ENCODE measurements at regions not wholly inside any gene's neighbourhood (a gene's known extent, or its start where the extent isn't known, plus 50 kb on each side); places are given as distances from the start of the nearest gene placed in this dataset.
"Not testable (repeated sequence)": the region's sequence is repeated elsewhere in the genome, so short reads cannot be mapped to it uniquely, and the experiment has no call there.

DNA sequence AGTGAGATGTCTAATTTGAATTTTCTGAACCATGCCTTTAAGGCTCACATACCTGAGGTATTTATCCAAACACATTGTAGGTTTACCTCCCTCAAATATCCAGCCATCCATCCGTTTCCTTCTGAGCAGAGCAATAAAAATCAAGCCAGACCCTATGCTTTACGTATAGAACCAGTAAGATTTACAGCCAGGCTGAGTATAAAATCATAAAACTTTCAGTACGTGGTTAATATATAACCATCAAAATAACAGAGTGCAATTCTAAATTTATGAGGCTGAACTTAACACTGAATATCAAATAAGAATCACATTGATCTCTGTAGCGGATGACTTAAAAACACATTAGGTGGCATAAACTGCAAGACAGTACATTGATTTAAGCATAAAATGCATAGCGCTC is 877.9 kb upstream of the WWC1 start:
- DNase-seq: no peak

- DNase-seq: no peak
These were observed 876.8 kb upstream of the WWC1 start for GRCh38 chr5:167414611-167415010.

DNA sequence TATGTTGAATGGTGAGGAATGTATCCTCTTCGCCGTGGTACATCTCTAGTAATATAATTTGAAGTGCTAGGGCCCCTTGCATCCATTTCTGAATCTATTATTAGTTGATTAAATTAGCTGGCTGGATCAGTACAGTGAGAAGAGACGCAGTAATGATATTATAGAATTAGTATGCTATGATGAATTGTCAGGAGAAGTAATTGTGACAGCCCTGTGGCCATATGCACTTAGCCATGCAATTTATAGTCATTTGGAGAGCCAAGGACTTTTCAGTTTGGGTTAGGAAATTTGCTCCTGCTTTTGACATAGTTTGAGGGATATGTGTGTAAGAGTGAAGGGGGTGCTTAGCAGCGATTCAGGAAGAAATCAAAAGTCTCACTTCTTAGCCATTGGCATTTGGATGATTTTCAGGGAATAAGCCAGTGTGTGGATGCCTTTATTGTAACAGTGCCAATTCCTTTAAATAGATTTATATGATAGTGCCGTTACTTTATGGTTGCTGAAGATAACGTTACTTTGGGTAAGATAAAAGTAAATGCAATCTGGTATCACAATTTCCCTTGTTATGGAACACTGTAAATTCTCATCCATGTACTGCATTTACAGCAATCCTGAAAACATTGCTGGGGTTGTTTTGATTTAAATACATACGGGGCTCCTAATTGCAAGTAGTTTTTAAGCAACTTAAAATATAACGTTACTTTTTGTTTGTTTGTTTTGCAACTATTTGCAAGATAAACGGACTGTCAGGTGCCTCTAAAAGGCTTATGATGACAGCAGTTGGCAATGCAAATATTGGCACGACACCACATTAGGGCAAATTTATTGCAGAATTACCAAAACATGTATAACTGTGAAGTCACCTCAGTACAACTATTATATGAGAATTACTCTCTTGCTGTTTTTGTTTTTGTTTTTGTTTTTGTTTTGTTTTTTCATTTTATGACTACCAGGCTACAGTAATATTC is 875.4 kb upstream of the WWC1 start:
- no peak for DNase-seq

DNA sequence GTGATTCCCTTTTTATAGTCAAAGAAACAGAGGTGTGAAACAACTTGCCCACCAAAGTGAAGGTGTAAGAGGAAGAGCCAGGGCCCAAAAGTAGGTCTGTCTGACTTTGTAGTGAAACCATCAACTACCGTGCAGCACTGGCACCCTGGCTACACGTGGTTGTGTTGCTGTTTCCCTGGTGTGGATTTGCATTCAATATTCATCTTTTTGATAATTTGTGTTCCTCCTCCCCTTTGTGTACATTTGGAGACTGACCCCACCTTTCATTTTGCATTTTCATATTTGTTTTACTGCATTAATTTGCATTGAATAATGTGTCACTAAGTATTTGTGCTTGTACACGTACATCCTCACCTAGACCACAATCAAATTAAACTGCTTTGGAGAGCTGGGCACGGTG is 873.8 kb upstream of the WWC1 start:
- DNase-seq: no peak

GRCh38 chr5:167425161-167425560 is 866.3 kb upstream of the WWC1 start:
- DNase-seq: no peak

DNA sequence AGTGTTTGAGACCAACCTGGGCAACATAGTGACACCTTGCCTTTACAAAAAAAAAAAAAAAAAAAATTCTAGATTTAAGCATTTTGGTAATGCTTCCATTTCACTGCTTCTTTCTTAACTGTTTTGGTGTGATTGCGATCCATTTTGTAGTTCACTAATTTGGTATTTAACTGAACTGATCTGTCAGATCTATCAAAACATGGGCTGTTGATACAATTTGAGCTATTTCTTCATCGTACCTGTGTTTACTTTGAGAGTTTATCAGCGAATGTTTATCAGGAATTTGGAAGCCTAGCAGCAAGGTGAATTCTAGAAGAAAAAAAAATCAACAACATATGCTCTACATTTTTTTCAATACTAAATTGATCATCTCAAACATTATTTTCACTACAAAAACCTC is 864.9 kb upstream of the WWC1 start:
- no peak for DNase-seq

DNA sequence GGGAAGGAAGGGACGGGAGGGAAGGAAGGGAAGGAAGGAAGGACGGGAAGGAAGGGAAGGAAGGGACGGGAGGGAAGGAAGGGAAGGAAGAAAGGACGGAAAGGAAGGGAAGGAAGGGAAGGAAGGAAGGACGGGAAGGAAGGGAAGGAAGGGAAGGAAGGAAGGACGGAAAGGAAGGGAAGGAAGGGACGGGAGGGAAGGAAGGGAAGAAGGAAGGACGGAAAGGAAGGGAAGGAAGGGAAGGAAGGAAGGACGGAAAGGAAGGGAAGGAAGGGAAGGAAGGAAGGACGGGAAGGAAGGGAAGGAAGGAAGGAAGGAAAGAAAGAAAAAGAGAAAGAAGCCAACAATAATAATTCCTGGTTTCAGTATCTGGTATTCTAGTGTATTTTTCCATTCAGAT is 863.8 kb upstream of the WWC1 start:
- not testable (repeated sequence) for DNase-seq

GRCh38 chr5:167440846-167441245 is 850.6 kb upstream of the WWC1 start:
- DNase-seq: no peak

- no peak for DNase-seq
These were observed 848.5 kb upstream of the WWC1 start for GRCh38 chr5:167442922-167443321.

DNA sequence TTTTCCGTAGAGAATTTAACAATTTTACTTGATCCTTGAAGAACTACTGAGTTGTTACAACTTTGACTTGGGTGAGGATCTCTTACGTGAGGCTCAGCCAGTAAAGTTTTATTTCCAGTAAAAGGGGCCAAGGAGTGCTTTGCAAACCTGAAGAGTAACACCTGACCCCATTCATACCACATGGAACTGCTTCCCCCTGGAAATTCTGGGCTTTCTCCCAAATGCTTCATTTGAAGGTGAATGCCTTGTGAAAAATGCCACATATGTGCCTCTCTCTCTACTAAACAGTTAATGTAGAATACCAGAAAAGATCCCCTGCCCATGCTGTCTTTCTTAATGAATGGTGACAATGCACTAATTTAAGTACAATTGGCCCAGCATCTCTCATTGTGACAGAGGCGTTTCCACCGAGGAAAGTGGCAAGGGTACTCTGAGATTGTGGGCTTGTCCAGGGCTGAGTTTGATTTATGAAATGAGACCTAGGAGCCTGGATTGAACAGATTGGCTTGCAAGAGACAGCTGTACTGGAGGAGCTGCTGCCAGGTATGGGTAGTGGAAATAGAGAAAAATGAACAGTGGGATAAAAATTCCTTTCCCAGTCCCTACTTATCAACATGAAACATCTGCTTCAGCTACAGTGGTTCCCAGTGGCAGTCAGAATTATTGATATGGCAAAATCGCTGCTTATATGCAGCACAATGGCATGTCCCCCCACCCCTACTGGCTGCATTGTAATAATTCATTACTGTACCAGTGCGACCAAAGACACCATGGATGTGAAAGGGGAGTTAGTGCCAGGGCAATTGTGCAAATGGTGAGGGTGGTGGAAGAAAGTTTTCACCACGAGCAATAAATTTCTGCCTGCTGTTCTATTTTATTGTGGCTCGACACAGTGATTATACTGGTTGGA is 843.7 kb upstream of the WWC1 start:
- DNase-seq: no peak

DNA sequence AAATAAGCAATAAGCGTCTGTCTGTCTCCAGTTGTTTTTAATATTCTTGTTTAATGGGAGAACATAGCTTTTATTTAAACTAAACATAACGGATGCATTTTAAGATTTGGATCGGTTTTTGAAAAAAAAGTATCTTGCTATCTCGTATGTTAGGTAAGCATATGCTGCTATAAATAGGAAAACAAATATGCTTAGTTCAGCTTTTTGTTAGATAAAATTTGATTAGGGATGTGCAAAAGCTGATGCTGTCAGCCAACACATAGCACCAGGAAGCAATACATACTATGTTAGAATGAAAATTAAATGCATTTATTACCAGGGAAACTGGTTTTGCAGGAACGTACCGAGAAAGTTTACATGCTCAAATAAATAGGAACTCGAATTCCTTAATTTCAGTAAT is 843.1 kb upstream of the WWC1 start:
- DNase-seq: no peak

GRCh38 chr5:167451076-167451475 is 840.4 kb upstream of the WWC1 start:
- no peak for DNase-seq

GRCh38 chr5:167452136-167452535 is 839.3 kb upstream of the WWC1 start:
- no peak for DNase-seq

GRCh38 chr5:167453246-167454030 is 838.0 kb upstream of the WWC1 start:
- no peak for DNase-seq

DNA sequence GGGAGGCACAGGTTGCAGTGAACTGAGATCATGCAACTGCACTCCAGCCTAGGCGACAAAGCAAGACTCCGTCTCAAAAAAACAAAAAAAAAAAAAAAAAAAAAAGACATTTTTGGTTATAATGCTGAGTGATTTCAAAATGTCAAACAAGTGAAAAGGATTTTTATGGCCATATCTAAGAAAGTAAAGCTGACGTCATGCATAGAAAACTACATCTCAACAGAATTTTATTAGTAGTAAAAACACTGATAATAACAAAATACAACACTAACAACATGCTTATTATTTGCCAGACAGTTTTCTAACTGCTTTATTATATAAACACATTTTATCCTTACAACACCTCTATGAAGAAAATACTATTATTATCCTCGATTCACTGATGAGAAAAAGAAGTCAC is 833.0 kb upstream of the WWC1 start:
- DNase-seq: no peak

GRCh38 chr5:167460449-167461020 is 830.9 kb upstream of the WWC1 start:
- no peak for DNase-seq

DNA sequence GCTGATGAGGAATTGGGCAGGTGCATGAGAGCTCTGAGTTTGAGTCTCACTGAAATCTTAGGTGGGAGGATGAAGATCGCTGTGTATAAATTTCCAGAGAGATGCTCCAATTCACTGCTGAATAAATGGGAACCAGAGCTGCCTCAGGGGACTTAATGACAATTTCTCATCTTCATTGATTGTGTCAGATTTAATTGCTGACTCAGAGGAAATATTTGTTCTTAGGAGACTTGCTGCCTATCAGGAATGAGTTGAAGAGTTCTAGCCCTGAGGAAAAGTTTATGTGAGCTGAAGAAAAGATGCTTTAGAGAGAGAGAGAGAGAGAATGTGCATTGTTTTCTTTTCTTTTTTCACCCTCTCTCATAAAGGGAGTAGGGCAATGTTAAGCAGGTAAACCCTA is 827.5 kb upstream of the WWC1 start:
- DNase-seq: no peak

DNA sequence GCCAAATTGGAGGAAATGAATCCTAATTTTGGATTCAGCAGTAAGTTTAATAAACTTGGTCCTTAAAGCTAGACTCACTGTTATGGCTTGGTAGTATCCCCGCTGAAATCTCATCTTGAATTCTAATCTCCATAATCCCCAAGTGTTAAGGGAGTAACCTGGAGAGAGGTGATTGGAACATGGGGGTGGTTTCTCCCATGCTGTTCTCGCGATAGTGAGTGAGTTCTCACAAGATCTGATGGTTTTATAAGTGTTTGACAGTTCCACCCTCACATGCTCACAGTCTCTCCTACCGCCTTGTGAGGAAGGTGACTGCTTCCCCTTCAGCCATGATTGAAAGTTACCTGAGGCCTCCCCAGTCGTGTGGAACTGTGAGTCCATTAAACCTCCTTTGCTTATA is 824.5 kb upstream of the WWC1 start:
- DNase-seq: no peak

DNA sequence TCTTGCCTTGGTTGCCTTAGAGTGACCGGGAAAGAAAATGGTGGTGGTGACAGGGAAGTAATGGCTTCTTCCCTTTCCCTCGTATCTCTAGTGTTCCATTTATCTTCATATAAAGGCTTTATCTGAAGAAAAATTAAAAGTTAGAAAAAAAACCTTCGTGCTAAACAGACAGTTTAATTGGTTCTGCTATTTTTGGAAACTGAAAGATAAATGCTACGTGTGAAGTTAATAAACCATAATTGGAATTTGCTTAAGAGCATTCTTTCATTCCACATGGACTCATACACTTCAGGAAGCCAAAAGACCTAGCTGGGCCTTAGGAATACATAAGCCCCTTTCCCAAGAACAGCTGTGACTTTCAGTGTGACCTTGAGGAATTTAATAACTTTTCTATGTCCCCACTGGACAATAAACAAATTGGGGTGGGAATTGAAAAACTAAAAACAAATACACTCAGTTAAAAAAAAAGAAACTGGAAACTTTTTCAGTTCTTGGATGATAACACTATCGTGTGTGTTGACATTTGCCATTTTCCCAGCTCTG is 818.8 kb upstream of the WWC1 start:
- no peak for DNase-seq

DNA sequence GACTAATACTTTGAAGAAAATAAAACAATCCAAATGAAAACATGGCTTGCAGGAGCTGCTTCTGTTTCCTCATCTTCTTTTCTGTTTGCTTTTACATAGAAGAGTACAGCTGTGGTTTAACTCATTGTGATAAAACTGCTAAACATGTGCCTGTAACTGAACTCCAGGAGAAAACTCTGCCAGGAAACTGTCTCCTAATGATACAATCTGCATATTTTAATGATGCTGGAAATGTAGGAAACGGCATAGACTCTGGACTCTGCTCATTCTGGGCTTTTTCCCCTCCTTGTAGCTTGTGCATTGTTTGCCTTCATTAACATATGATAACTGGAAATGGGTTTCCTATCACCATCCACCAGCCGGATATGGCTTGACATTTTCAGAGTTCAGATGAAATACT is 813.3 kb upstream of the WWC1 start:
- no peak for DNase-seq

DNA sequence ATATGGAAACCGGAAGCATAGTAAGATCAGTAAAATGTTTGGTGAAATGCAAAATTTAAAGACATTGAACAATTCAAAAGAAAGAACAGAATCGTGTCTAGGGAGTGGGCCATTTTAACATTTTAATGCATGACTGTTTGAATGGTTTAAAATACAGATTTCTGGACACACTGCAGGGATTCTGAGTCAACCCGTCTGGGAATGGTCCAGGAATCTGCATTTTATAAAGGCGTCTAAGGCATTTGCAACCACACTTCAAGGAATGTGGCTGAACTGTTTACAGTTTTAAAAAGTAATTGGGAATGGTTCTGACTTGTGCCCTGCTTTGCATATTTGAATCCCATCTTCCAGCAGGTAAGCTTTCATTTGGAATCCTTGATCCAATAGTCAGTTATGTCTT is 811.7 kb upstream of the WWC1 start:
- DNase-seq: no peak

Data from amygdala (tissue), 56 donors.